GM23338 (cell line): ENCODE measurements at regions not wholly inside any gene's neighbourhood (a gene's known extent, or its start where the extent isn't known, plus 50 kb on each side); places are given as distances from the start of the nearest gene placed in this dataset.

ENCODE experiments used
- ATAC-seq: fragments of 200-7000 bp; cut with Tn5 transposase; 3 replicates; pipeline ENCODE4 v1.9.1; 2020
- DNase-seq: peaks from one replicate; pipeline ENCODE4 v3.0.0-alpha.2; 2015; ENCODE audit warnings: low spot score
- H2AFZ ChIP-seq: fragments of 200-600 bp; sonication (generic); 2 replicates; pipeline ENCODE4 v1.8.0; 2016; ENCODE audit warnings: antibody characterized with exemption, mild to moderate bottlenecking, moderate library complexity
- H3F3A ChIP-seq: fragments of 200-600 bp; sonication (generic); replicated peaks from 2 replicates; pipeline ENCODE4 v1.8.0; 2017; ENCODE audit warnings: antibody characterized with exemption, mixed run types, low read depth
- H3K27ac ChIP-seq: fragments of 200-600 bp; sonication (generic); 2 replicates; pipeline ENCODE4 v1.6.1; 2016; ENCODE audit warnings: low read depth
- H3K27me3 ChIP-seq: fragments of 200-600 bp; sonication (generic); 2 replicates; pipeline ENCODE4 v1.8.0; 2016; ENCODE audit warnings: mild to moderate bottlenecking, mixed run types, moderate library complexity; ENCODE audit not compliant: insufficient read depth
- H3K36me3 ChIP-seq: fragments of 200-600 bp; sonication (generic); 2 replicates; pipeline ENCODE4 v1.8.0; 2016; ENCODE audit warnings: mild to moderate bottlenecking; ENCODE audit not compliant: insufficient read depth
- H3K4me1 ChIP-seq: fragments of 200-600 bp; sonication (generic); 2 replicates; pipeline ENCODE4 v1.8.0; 2016; ENCODE audit warnings: mild to moderate bottlenecking, moderate library complexity; ENCODE audit not compliant: insufficient read depth
- H3K4me2 ChIP-seq: fragments of 200-600 bp; sonication (generic); 2 replicates; pipeline ENCODE4 v1.7.1; 2017; ENCODE audit warnings: mixed run types
- H3K4me3 ChIP-seq: fragments of 200-600 bp; sonication (generic); 2 replicates; pipeline ENCODE4 v1.6.1; 2016; ENCODE audit warnings: mixed run types
- H3K79me2 ChIP-seq: fragments of 200-600 bp; sonication (generic); replicated peaks from 2 replicates; pipeline ENCODE4 v1.8.0; 2017; ENCODE audit warnings: mild to moderate bottlenecking; ENCODE audit not compliant: insufficient read depth
- H3K9me2 ChIP-seq: fragments of 200-600 bp; sonication (generic); 2 replicates; pipeline ENCODE4 v1.8.0; 2017; ENCODE audit not compliant: insufficient read depth
- H4K20me1 ChIP-seq: fragments of 200-600 bp; sonication (generic); replicated peaks from 2 replicates; pipeline ENCODE4 v1.8.0; 2017; ENCODE audit warnings: mild to moderate bottlenecking; ENCODE audit not compliant: insufficient read depth
- H3K27ac Mint-ChIP-seq: 2 replicates; pipeline ENCODE4 v1.8.0; 2020; ENCODE audit warnings: inconsistent platforms, mild to moderate bottlenecking, moderate library complexity, mixed read lengths
- H3K27me3 Mint-ChIP-seq: 3 replicates; pipeline ENCODE4 v1.8.0; 2022; ENCODE audit warnings: low read depth, mild to moderate bottlenecking, moderate library complexity, mixed read lengths, inconsistent platforms; ENCODE audit not compliant: insufficient read depth, poor library complexity
- H3K36me3 Mint-ChIP-seq: 3 replicates; pipeline ENCODE4 v1.8.0; 2021; ENCODE audit warnings: low read depth, mild to moderate bottlenecking, inconsistent platforms, moderate library complexity, mixed read lengths
- H3K4me1 Mint-ChIP-seq: 3 replicates; pipeline ENCODE4 v1.8.0; 2020; ENCODE audit warnings: mild to moderate bottlenecking, inconsistent platforms, mixed read lengths
- H3K4me3 Mint-ChIP-seq: 3 replicates; pipeline ENCODE4 v1.8.0; 2021; ENCODE audit warnings: moderate library complexity, mild to moderate bottlenecking, inconsistent platforms, mixed read lengths
- H3K9me3 Mint-ChIP-seq: 3 replicates; pipeline ENCODE4 v1.8.0; 2020; ENCODE audit warnings: moderate library complexity, mild to moderate bottlenecking, inconsistent platforms, mixed read lengths
- EZH2phosphoT487 ChIP-seq: fragments of 200-600 bp; sonication (generic); IDR thresholded peaks from one replicate; pipeline ENCODE4 v1.8.1; 2018; ENCODE audit warnings: antibody characterized with exemption; ENCODE audit not compliant: unreplicated experiment
- JUNB ChIP-seq: IDR thresholded peaks from one replicate; pipeline ENCODE4 v1.6.1; 2016; ENCODE audit warnings: antibody characterized with exemption; ENCODE audit not compliant: unreplicated experiment
- NANOG ChIP-seq: IDR thresholded peaks from 2 replicates; pipeline ENCODE4 v1.6.1; 2016; ENCODE audit warnings: antibody characterized with exemption, borderline replicate concordance
- POLR2AphosphoS5 ChIP-seq: IDR thresholded peaks from 2 replicates; pipeline ENCODE4 v1.6.1; 2016; ENCODE audit warnings: antibody characterized with exemption, low read depth
- STAT1 ChIP-seq: IDR thresholded peaks from one replicate; pipeline ENCODE4 v1.6.1; 2016; ENCODE audit warnings: antibody characterized with exemption; ENCODE audit not compliant: unreplicated experiment
- ZNF331 ChIP-seq: fragments of 250-450 bp; sonication (Bioruptor Pico); IDR thresholded peaks from 2 replicates; pipeline ENCODE4 v1.5.0; 2020; ENCODE audit warnings: low read depth, mild to moderate bottlenecking, moderate library complexity
- TF ChIP-seq, protein P1 (sequence below): fragments of 250-450 bp; sonication (Bioruptor Pico); IDR thresholded peaks from 2 replicates; pipeline ENCODE4 v1.5.0; 2020; ENCODE audit warnings: mild to moderate bottlenecking, moderate library complexity
- TF ChIP-seq, protein P2 (sequence below), 2 experiments: fragments of 200-600 bp in 1 of 2; sonication (generic) in 1 of 2; conservative IDR thresholded peaks; 2 replicates each; pipeline versions ENCODE4 v1.5.1 to v1.6.1; 2016 to 2017; ENCODE audit warnings: antibody characterized with exemption in 2 of 2, low read depth in 2 of 2, mild to moderate bottlenecking in 2 of 2, moderate library complexity in 1 of 2

DNA sequence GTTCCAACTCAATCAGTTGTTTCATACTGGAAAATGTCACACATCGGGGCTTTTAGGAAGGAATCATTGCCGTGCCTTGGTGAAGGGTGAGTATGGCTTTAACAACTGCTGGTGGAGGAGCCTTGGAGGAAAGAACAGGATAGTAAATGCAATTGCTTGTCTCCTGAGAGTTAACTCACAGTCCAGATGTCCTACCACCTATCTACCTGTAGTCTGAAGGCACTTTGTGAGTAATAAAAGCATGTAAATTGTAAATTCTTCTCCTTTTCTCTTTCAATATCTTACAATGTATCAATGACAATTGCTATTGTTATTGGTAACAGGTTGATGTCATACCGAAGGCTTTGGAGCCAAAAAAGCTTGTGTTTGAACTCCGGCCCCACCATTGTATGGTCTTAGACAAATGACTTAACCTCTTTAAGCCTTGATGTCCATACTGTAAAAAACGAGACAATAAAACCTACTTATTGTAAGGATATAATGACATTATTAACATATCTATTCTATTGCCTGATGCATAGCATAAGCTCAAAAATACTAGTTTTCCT, 397.4 kb downstream of the ADAMTS20 start:
- H3K36me3 Mint-ChIP-seq: no peaks in the 10 kb centered on the region
- Histone ChIP-seq H3K4me1 (peaks cover 7% of the 10 kb centered on the region), H3K36me3 (no peaks in the 10 kb centered on the region), H3K4me3 (no peak overlapping the region), H3K27ac (0 out of 2 replicates have a peak overlapping the region, but pooled peaks have one; percentile 15), H3F3A (no peaks in the 10 kb centered on the region), H3K4me2 (no peak overlapping the region), H3K79me2 (no peaks in the 10 kb centered on the region), H3K27me3 (no peaks in the 10 kb centered on the region), H2AFZ (no peak overlapping the region), H4K20me1 (no peaks in the 10 kb centered on the region), H3K9me2 (no peaks in the 10 kb centered on the region)
- H3K9me3 Mint-ChIP-seq: no peaks in the 10 kb centered on the region
- H3K27me3 Mint-ChIP-seq: no peaks in the 10 kb centered on the region
- peaks cover 10% of the 10 kb centered on the region for H3K4me1 Mint-ChIP-seq
- no peak overlapping the region for H3K4me3 Mint-ChIP-seq
- ATAC-seq: peak; percentile 89
- TF ChIP-seq, protein P1, sequence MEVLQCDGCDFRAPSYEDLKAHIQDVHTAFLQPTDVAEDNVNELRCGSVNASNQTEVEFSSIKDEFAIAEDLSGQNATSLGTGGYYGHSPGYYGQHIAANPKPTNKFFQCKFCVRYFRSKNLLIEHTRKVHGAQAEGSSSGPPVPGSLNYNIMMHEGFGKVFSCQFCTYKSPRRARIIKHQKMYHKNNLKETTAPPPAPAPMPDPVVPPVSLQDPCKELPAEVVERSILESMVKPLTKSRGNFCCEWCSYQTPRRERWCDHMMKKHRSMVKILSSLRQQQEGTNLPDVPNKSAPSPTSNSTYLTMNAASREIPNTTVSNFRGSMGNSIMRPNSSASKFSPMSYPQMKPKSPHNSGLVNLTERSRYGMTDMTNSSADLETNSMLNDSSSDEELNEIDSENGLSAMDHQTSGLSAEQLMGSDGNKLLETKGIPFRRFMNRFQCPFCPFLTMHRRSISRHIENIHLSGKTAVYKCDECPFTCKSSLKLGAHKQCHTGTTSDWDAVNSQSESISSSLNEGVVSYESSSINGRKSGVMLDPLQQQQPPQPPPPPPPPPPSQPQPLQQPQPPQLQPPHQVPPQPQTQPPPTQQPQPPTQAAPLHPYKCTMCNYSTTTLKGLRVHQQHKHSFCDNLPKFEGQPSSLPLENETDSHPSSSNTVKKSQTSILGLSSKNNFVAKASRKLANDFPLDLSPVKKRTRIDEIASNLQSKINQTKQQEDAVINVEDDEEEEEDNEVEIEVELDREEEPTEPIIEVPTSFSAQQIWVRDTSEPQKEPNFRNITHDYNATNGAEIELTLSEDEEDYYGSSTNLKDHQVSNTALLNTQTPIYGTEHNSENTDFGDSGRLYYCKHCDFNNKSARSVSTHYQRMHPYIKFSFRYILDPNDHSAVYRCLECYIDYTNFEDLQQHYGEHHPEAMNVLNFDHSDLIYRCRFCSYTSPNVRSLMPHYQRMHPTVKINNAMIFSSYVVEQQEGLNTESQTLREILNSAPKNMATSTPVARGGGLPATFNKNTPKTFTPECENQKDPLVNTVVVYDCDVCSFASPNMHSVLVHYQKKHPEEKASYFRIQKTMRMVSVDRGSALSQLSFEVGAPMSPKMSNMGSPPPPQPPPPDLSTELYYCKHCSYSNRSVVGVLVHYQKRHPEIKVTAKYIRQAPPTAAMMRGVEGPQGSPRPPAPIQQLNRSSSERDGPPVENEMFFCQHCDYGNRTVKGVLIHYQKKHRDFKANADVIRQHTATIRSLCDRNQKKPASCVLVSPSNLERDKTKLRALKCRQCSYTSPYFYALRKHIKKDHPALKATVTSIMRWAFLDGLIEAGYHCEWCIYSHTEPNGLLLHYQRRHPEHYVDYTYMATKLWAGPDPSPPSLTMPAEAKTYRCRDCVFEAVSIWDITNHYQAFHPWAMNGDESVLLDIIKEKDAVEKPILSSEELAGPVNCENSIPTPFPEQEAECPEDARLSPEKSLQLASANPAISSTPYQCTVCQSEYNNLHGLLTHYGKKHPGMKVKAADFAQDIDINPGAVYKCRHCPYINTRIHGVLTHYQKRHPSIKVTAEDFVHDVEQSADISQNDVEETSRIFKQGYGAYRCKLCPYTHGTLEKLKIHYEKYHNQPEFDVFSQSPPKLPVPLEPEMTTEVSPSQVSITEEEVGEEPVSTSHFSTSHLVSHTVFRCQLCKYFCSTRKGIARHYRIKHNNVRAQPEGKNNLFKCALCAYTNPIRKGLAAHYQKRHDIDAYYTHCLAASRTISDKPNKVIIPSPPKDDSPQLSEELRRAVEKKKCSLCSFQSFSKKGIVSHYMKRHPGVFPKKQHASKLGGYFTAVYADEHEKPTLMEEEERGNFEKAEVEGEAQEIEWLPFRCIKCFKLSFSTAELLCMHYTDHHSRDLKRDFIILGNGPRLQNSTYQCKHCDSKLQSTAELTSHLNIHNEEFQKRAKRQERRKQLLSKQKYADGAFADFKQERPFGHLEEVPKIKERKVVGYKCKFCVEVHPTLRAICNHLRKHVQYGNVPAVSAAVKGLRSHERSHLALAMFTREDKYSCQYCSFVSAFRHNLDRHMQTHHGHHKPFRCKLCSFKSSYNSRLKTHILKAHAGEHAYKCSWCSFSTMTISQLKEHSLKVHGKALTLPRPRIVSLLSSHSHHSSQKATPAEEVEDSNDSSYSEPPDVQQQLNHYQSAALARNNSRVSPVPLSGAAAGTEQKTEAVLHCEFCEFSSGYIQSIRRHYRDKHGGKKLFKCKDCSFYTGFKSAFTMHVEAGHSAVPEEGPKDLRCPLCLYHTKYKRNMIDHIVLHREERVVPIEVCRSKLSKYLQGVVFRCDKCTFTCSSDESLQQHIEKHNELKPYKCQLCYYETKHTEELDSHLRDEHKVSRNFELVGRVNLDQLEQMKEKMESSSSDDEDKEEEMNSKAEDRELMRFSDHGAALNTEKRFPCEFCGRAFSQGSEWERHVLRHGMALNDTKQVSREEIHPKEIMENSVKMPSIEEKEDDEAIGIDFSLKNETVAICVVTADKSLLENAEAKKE (CRISPR knock-in tag): peak; percentile 95
- TF ChIP-seq STAT1 (no peak), NANOG (0 out of 2 replicates have a peak, but pooled peaks have one; percentile 19)
- peak; percentile 60 for DNase-seq
- peak overlapping the region; percentile 77; the same call in 1 of the 2 replicates for H3K27ac Mint-ChIP-seq

- no peak overlapping the region for H3K4me3 ChIP-seq
- no peaks in the 10 kb centered on the region for H3K36me3 Mint-ChIP-seq
- H3K4me1 ChIP-seq: peaks cover 7% of the 10 kb centered on the region
- H3K9me3 Mint-ChIP-seq: no peaks in the 10 kb centered on the region
- TF ChIP-seq JUNB (no peak), EZH2phosphoT487 (no peak), ZNF331 (CRISPR knock-in tag) (no peak), POLR2AphosphoS5 (no peak), NANOG (no peak)
- TF ChIP-seq, protein P2, sequence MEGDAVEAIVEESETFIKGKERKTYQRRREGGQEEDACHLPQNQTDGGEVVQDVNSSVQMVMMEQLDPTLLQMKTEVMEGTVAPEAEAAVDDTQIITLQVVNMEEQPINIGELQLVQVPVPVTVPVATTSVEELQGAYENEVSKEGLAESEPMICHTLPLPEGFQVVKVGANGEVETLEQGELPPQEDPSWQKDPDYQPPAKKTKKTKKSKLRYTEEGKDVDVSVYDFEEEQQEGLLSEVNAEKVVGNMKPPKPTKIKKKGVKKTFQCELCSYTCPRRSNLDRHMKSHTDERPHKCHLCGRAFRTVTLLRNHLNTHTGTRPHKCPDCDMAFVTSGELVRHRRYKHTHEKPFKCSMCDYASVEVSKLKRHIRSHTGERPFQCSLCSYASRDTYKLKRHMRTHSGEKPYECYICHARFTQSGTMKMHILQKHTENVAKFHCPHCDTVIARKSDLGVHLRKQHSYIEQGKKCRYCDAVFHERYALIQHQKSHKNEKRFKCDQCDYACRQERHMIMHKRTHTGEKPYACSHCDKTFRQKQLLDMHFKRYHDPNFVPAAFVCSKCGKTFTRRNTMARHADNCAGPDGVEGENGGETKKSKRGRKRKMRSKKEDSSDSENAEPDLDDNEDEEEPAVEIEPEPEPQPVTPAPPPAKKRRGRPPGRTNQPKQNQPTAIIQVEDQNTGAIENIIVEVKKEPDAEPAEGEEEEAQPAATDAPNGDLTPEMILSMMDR (conservative IDR thresholded peaks at IDR 0.05; ENCODE audit: low read depth in 2 of 2): no peak
- no peak overlapping the region for H3K4me2 ChIP-seq
- peaks cover 10% of the 10 kb centered on the region for H3K4me1 Mint-ChIP-seq
- no peaks in the 10 kb centered on the region for H3K79me2 ChIP-seq
- no peak overlapping the region for H3K4me3 Mint-ChIP-seq
- no peaks in the 10 kb centered on the region for H3F3A ChIP-seq
- DNase-seq (no peak), ATAC-seq (no peak)
- H3K27me3 Mint-ChIP-seq: no peaks in the 10 kb centered on the region
- no peak overlapping the region for H3K27ac ChIP-seq
- H3K27ac Mint-ChIP-seq: no peak overlapping the region
- H3K36me3 ChIP-seq: no peaks in the 10 kb centered on the region
- H2AFZ ChIP-seq: peak overlapping the region; percentile 19; the same call in 1 of the 2 replicates
- H4K20me1 ChIP-seq: no peaks in the 10 kb centered on the region
- H3K27me3 ChIP-seq: no peaks in the 10 kb centered on the region
- no peaks in the 10 kb centered on the region; the same call in 1 of the 2 replicates for H3K9me2 ChIP-seq
These were observed 400.5 kb downstream of the ADAMTS20 start for GRCh38 chr12:43151441-43151981.
